ENCODE measurements at regions not wholly inside any gene's neighbourhood (a gene's known extent, or its start where the extent isn't known, plus 50 kb on each side); places are given as distances from the start of the nearest gene placed in this dataset.
"Not testable (repeated sequence)": the region's sequence is repeated elsewhere in the genome, so short reads cannot be mapped to it uniquely, and the experiment has no call there.

DNA sequence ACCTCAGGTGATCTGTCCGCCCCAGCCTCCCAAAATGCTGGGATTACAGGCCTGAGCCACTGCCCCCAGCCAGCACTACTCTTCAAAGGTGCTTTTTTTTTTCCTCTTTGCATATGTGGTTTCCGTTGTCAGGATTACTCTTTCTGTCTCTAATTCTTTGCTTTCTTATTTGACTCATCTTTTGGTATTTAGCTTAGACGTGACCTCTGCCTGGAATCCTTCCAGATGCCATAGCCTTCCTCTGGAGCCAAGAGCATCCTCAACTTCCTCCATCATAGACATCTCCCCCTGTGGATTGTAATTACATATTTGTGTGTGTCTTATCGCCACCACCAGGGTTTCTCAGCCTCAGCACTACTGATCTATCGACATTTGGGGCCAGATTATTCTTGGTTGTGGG, 84.4 kb upstream of the XYLT1 start:
- DNase-seq (ENCODE audit: low read depth) = no peak

DNA sequence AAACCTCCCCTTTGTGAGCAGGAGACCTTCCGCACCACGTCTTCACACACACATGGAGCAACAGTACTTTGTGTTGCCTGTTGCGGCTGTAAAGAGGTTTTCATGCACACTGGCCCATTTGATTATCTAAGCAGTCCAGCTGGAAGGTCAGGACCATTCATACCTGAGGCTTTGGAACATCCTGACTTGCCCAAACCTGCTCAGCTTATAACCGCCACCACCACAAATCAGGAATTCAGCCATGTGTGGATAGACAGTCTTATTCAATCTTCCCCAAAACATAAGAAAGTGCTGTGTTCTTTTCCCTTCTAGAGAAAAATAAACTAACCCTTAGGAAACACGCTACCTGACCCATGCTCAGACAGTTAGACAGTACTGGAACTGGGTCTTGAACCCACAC, 81.6 kb upstream of the XYLT1 start:
- no peak for DNase-seq (ENCODE audit: low read depth)

DNA sequence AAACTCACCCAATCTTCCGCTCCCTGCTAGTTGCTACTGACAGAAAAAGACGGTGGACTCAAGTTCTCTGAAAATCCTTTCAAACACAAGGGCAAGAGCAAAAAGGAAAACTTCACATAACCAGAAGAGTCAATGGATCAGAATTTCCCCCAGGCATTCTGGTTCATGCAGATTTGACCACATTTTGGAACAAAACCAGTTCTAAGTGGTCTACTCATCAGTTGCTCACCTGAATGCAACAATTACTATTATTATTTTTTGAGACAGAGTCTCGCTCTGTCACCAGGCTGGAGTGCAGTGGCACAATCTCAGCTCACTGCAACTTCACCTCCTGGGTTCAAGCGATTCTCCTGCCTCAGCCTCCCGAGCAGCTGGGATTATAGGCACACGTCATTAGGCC, 80.9 kb upstream of the XYLT1 start:
- not testable (repeated sequence) for DNase-seq (ENCODE audit: low read depth)

DNA sequence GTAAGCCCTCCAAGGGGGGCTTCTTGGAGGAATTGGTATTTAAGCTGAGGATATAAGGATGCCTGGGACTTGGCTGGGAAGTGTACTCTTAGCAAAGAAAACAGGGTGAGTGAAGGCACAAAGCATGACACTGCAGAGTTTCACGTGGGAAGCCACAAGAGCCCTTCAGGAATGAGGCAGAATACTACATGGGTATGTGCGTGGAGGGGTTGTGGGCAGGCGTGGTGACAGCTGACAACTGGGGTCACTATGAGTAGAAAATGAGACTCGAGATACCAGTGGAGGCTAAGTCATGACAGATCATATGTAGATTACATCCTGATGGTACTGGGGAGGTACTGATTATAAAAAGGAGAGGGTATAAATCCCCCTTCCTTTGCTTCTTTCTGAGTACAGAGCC, 78.1 kb upstream of the XYLT1 start:
- DNase-seq (ENCODE audit: low read depth) = no peak

DNA sequence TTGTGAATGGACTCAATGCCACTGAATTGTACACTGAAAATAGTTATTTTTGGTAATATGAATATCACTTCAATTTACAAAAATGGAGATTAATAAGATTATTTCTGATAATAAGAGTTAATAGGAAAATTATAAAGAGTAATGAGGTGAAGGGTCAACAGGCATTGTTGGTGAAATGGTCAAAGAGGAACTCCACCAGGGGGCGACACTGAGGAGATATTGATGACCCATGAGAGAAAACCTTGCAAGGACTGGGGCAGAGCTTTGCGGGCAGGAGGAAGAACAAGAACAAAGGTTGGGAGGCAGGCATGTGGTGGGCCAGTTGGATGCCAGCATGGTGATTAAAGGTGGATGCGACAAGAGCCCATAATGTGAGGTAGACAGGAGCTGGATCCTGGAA, 74.0 kb upstream of the XYLT1 start:
- no peak for DNase-seq (ENCODE audit: low read depth)

DNA sequence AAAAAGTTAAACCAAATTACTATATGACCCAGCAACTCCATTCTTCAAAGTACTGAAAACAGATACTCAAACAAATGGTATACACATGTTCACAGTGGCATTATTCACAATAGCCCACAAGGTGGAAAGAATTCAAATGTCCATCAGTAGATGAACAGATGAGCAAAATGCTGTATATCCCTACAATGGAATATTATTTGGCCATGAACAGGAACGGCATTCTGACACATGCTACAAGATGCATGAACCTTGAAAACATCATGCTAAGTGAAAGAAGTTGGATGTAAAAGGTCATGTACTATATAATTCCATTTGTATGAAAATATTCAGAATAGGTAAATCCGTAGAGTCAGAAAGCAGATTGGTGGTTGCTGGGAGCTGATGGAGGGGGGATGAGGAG, 73.5 kb upstream of the XYLT1 start:
- no peak for DNase-seq (ENCODE audit: low read depth)

DNA sequence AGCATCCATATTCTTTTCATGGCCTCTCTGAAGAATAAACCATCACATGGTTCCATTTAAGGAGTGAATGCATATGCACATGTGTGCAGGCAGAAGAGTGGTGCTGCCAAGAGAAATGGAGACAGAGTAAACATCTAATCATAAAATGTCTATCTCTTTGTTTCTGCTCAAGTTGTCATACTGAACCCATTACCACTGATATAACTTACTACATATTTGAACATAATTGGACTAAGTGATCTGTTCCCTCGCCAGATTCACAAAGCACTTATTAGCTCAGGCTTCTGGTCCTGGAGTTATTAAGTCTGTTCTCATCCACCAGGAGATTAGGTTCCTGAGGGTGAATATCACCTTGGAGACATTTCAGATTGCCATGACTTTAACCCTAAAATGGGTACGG, 72.3 kb upstream of the XYLT1 start:
- no peak for DNase-seq (ENCODE audit: low read depth)

DNA sequence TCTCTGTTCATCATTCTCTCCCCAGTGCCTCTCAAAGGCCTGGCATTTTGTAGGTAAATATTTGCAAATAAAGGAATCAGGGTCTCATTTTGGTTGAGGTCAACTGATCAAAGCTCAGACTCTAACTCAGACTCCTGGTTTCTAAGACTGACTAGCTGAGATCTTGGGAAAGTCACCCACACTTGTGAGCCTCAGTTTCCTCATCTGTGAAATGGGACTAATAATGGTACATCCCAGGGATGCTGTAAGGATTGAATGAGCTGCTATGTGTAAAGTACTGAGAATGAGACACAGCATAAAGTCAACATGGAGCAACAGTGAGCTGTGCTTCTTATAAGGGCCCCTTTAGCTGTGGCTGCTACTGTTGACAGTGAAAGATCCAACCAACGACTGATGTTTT, 70.6 kb upstream of the XYLT1 start:
- DNase-seq (ENCODE audit: low read depth) = no peak

DNA sequence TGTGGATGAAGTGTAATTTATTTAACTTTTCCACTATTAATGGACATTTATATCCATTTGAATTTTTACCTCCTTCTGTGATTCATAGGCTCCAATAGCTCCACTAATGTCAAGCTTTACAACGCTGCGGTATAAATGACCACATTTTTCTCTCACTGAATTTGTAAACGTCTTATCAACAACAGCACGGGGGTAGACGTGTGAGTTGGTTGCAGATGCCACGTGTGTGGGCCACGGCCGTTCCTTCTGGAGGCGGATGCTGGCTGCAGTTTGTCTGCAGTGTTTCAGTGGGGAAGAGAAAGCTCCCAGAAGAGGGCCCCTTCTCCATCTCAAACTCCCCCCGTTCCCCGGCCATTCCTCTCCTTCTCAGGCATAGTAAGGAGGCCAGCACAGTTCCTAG, 68.2 kb upstream of the XYLT1 start:
- DNase-seq (ENCODE audit: low read depth) = no peak

DNA sequence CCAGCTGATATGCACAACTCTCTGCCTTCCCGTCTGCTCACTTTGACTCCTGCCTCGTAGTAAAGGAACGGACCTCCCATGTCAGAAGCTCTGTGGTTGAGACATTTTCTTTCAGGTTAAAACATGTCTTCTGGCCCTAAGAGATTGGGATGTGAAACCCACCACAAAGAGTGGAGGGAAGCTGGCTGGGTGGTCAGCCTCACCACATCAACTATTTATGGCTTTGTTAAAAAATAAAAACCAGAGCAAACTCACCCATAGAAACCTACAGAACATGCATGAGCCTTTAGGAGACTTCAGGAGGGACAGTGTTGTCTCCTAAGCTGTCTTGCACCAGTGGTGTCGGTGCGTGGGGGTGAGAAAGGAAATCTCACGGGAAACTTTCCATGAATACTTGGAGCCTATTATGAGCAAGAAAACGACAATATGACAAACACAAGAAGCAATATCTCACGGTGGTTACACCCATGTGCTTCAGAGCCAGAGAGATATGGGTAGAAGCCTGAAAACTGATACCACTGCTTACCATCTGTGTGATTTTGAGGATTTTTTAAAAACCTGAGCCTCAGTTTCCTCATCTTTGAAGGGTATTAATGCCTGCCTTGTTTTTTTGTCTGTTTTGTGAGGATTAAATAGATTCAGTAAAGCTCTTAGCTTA, 61.7 kb upstream of the XYLT1 start:
- DNase-seq (ENCODE audit: low read depth) = no peak

DNA sequence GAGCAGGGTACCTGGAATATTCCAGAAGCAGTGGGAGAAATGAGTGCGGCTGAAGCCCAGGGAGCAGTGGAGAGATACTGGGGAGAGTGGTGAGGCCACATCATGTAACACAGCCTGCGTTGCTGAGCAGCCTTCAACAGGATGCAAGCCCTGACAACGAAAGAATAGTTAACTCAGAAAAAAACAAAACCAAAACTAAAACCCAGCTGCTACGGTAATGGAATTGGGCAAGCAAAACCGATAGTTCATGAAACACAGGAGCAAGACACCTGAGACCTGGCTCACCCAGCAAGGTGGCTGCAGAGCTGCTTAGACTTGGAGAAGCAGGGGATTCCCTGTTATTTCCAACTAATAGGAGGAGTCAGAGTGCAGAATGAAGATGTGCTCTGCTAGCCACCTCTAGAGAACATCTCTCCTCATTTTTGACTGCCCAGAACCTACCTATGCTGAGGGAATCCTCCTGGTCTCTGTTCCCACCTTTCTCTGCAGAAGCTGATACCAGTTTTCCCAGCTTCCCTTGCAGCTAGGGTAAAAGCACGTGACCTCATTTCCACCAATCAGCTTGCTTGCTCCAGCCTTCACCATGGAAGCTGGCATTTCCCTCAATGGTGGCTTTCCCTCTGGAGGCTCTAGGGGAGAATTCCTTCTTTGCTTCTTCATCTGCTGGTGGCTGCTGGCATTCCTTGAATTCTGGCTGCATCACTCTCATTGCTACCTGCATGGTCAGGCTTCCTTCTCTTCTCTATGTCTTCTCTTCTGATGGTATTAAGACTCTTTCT, 59.4 kb upstream of the XYLT1 start:
- no peak for DNase-seq (ENCODE audit: low read depth)

DNA sequence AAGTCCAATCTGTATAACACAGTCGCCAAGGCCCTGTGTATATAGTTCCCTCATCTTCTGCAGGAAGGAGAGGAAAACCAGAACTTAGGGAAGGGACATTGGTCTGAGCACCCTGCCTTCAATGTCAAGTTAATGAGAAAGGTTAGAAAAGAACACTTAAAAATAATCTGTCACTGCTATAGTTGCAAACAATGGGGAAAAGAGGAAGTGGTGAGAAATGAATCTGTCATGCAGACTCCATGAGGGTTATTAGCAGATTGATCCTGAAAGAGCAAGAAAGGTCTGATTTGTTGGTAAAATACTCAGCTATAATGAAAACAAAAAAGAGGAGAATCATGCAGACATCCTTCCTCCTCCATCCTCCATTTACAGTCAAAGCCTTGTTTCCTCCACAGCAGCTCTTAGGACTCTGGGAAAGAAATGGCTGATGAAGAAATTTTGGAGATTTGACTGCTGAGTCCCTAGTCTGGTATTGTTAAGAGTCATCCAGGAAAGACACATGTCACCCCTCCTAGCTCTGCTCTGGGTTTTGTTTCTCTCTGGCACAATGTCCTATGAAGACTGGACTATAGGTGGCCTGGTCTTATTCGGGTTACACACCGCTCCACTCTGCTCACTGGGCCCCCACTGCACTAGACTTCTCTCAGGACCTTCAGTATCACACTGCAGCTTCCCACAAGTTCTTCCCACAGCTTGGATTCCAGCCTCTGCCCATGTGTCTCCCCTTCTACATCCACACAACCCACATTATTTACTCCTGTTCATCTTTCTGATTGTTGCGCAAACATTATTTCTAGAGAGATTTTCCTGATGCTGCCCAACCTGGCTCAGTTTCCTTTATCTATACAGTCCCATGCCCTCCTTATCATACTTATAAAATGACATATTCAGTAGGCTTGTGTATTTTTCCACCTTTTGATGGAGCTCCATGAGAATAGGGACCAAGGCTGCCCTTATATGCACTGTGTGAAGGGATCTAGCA, 56.5 kb upstream of the XYLT1 start:
- no peak for DNase-seq (ENCODE audit: low read depth)

DNA sequence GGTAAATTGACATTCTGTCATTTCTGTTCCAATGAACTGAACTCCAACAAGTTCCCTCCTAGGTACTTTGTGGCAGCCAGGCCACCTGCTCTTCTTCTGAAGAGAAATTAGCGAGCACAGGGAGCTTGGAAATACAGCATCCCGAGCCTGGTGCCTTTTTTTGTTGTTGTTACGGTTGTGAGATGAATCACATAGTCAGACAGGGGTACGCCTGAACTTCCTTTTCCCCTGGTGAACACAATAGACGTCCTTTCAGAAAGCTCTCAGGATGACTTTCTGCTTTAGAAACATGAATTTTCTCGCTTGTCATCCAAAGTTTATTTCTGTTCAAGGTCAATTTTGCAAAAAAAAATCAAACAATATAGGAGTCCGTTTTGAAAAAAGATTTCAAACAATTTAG, 53.9 kb upstream of the XYLT1 start:
- DNase-seq (ENCODE audit: low read depth) = no peak

DNA sequence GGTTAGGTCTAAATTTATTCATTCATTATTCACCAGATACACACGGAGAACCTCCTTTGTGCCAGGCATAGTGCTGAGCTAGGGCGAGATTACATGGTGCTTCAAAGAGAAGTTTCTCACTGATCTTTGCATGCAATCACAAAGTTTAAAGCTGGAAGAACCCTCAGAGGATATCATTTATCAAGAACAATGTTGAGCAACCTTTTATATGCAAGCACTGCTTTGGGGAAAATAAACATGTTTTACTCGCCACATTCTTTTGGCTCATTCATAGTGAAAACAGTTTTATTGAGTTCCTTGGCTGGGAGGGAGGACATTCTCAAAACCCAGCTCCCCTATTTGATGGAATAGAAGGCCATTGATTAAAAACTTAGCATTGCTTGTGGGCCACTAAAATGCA, 49.8 kb upstream of the XYLT1 start:
- no peak for DNase-seq (ENCODE audit: low read depth)

Measured in non-pigmented ciliary epithelial cell (primary cell).